ENCODE measurements at regions not wholly inside any gene's neighbourhood (a gene's known extent, or its start where the extent isn't known, plus 50 kb on each side); places are given as distances from the start of the nearest gene placed in this dataset.

GRCh38 chr11:86893235-86893634, 62.0 kb downstream of the FZD4 start:
- CTCF ChIA-PET: interaction anchor here (1.6 kb wide), 1 partner anchor 23 kb away, joined by 4 read pairs; no protein-coding TSS in a partner anchor
- TF ChIP-seq TCF7 (IDR thresholded peaks at IDR 0.05; ENCODE audit: borderline replicate concordance): no peak
- no peaks in the 10 kb centered on the region for H3K4me1 ChIP-seq (ENCODE audit: control insufficient read depth, insufficient read depth, low read length)
- H3K4me3 ChIP-seq: no peak overlapping the region
- H3K27ac ChIP-seq (ENCODE audit: control insufficient read depth, insufficient read depth): no peak overlapping the region
- intact Hi-C loops (cut with micrococcal nuclease; ENCODE audit: unreplicated experiment) (no loop called here), in situ Hi-C loops (cut with MboI) (no loop called here)
- H3K79me2 ChIP-seq (ENCODE audit: control insufficient read depth, insufficient read depth, low read length): no peaks in the 10 kb centered on the region
- POLR2A ChIA-PET: no interaction called here
- no peaks in the 10 kb centered on the region for H4K20me1 ChIP-seq (ENCODE audit: control insufficient read depth, insufficient read depth)
- H2AFZ ChIP-seq (ENCODE audit: control insufficient read depth, low read depth, low read length): no peak overlapping the region
- no peak for ATAC-seq
- no peak for FAIRE-seq
- no peaks in the 10 kb centered on the region for H3K27me3 ChIP-seq (replicated peaks in 1 of 2; ENCODE audit: control insufficient read depth in 2 of 2, insufficient read depth in 2 of 2, low read length in 1 of 2)
- no peak overlapping the region for H3K9ac ChIP-seq (ENCODE audit: control insufficient read depth, insufficient read depth, low read length)
- RAD21 ChIA-PET (ENCODE audit: unreplicated experiment): no interaction called here
- no peak for DNase-seq (ENCODE audit: low read depth, low spot score)
- SMC1A ChIA-PET (ENCODE audit: uncharacterized antibody, unreplicated experiment): no interaction called here
- H3K9me3 ChIP-seq (replicated peaks; ENCODE audit: control insufficient read depth, insufficient read depth, low read length): no peaks in the 10 kb centered on the region
- WGBS (ENCODE audit: insufficient coverage, insufficient replicate concordance, low lambda C conversion rate, missing lambda C conversion rate): 44% methylated on average over 3 of the region's 3 CpGs
- H3K36me3 ChIP-seq (ENCODE audit: control insufficient read depth in 2 of 2, insufficient read depth in 2 of 2, low read length in 1 of 2): no peaks in the 10 kb centered on the region
- H3K4me2 ChIP-seq (ENCODE audit: control insufficient read depth, insufficient read depth): no peak overlapping the region
- BruUV-seq (replicated peaks): no TSS peak
